NOMO-1 treated with DMSO at 0.1 percent for 48 hours (cell line): ENCODE measurements at regions not wholly inside any gene's neighbourhood (a gene's known extent, or its start where the extent isn't known, plus 50 kb on each side); places are given as distances from the start of the nearest gene placed in this dataset.

ENCODE experiments used
- DNase-seq: peaks from one replicate; lab custom pipeline; 2025; ENCODE audit not compliant: unreplicated experiment; lab: John Stamatoyannopoulos, UW

- DNase-seq = no peak
These were observed 122.5 kb downstream of the WIF1 start for GRCh38 chr12:64998371-64999147.

DNA sequence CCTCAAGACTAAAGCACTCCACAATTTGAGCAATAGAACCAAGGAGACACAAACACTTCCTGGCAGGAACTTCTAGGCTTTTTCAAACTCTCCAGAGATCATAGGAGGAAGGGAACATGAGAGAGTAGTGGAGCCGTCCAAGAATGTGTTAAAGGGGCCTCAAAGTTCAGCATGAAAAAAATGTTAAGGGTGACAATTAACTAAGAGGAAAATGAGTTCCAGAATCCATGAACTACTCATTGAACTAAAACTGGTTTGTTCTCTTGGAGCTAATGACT, 122.0 kb downstream of the WIF1 start:
- DNase-seq = no peak
